Sigmoid colon (tissue), 6 donors: ENCODE measurements at regions not wholly inside any gene's neighbourhood (a gene's known extent, or its start where the extent isn't known, plus 50 kb on each side); places are given as distances from the start of the nearest gene placed in this dataset.
A peak's percentile ranks its signal among the peaks of the same experiment; 100 is the strongest.

Experiments
- DNase-seq: peaks from one replicate; pipeline ENCODE4 v3.0.0-alpha.2; 2019
- H3K27ac ChIP-seq, 4 donors: fragments of 200-600 bp; sonication (generic); one replicate each; pipeline ENCODE4 v1.5.1; 2016 to 2019; ENCODE audit warnings: mild to moderate bottlenecking in 1 of 4
- H3K27me3 ChIP-seq, 3 donors: fragments of 200-600 bp; sonication (generic); one replicate each; pipeline ENCODE4 v1.5.1; 2019; ENCODE audit warnings: mild to moderate bottlenecking in 1 of 3
- H3K36me3 ChIP-seq, 4 donors: fragments of 200-600 bp; sonication (generic); one replicate each; pipeline ENCODE4 v1.5.1; 2016 to 2019
- H3K4me1 ChIP-seq, 4 donors: fragments of 200-600 bp; sonication (generic); one replicate each; pipeline ENCODE4 v1.5.1; 2017 to 2019
- H3K4me3 ChIP-seq, 4 donors: fragments of 200-600 bp; sonication (generic); one replicate each; pipeline ENCODE4 v1.5.1; 2017 to 2019; ENCODE audit warnings: mild to moderate bottlenecking in 2 of 4, moderate library complexity in 1 of 4
- H3K9me3 ChIP-seq, 4 donors: fragments of 200-600 bp in 3 of 4; sonication (generic) in 3 of 4; one replicate each; pipeline versions ENCODE4 v1.5.1 to v1.6.1; 2013 to 2019
- EP300 ChIP-seq, 4 donors: sonication (generic); formaldehyde crosslinking; IDR thresholded peaks; one replicate each; pipeline ENCODE4 v1.6.1; 2017; ENCODE audit warnings: antibody characterized with exemption in 4 of 4
- POLR2A ChIP-seq, 2 donors: fragments of 450-650 bp; IDR thresholded peaks; one replicate each; pipeline ENCODE4 v1.6.1; 2016; ENCODE audit warnings: antibody characterized with exemption in 2 of 2, mild to moderate bottlenecking in 2 of 2, moderate library complexity in 2 of 2
- POLR2AphosphoS5 ChIP-seq, 4 donors: sonication (generic); formaldehyde crosslinking; IDR thresholded peaks; one replicate each; pipeline ENCODE4 v1.6.1; 2017; ENCODE audit warnings: antibody characterized with exemption in 4 of 4
- WGBS, 2 donors: extraction: QIAGEN DNeasy Blood & Tissue Kit; methylation state at CpG; one replicate each; pipeline ENCODE4 v1.1.7; 2013; 5-methylcytosine and 5-hydroxymethylcytosine counted together
- intact Hi-C: fragments of 100-400 bp; cut with DNase I; formaldehyde crosslinking; loops from one replicate; pipeline ENCODE4 v1.15.1; 2023
- TF ChIP-seq, protein P1 (sequence below), 4 experiments: fragments of 450-650 bp in 3 of 4; fragments of 200-600 bp in 1 of 4; IDR thresholded peaks; one replicate each; pipeline ENCODE4 v1.5.1; 2016 to 2019; ENCODE audit warnings: antibody characterized with exemption in 4 of 4, mild to moderate bottlenecking in 3 of 4, moderate library complexity in 2 of 4
- donor health status: healthy with polysubstance abuse.
- donor health status: healthy.

DNA sequence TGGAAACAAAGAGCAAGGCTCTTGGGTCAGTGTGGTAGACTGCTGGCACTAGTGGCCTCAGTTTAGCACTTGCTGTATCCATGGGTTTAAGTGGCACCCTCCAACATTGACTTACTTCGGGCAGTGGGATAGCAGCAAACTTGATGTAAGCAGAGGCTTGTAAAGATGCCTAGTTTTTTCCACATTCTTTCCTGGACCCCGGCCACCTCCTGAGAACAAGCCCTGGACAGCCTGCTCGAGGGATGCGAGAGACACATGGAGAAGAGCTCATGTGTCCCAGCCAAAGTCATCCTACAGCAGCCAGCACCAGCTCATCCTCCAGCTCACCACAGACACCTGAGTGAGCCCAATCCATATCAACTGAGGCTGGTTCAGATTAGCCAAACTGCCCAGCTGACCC lies 142.7 kb upstream of the PCBD1 start:
- Histone ChIP-seq H3K9me3 (no peaks in the 10 kb centered on the region), H3K4me1 (peaks cover 0 to 6% (median 1%) of the 10 kb centered on the region in 4 donors), H3K27ac (no peak overlapping the region), H3K27me3 (no peaks in the 10 kb centered on the region), H3K36me3 (no peaks in the 10 kb centered on the region), H3K4me3 (no peak overlapping the region)
- no peak for TF ChIP-seq POLR2A (IDR thresholded peaks at IDR 0.05)
- TF ChIP-seq, protein P1, sequence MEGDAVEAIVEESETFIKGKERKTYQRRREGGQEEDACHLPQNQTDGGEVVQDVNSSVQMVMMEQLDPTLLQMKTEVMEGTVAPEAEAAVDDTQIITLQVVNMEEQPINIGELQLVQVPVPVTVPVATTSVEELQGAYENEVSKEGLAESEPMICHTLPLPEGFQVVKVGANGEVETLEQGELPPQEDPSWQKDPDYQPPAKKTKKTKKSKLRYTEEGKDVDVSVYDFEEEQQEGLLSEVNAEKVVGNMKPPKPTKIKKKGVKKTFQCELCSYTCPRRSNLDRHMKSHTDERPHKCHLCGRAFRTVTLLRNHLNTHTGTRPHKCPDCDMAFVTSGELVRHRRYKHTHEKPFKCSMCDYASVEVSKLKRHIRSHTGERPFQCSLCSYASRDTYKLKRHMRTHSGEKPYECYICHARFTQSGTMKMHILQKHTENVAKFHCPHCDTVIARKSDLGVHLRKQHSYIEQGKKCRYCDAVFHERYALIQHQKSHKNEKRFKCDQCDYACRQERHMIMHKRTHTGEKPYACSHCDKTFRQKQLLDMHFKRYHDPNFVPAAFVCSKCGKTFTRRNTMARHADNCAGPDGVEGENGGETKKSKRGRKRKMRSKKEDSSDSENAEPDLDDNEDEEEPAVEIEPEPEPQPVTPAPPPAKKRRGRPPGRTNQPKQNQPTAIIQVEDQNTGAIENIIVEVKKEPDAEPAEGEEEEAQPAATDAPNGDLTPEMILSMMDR (IDR thresholded peaks at IDR 0.05), result no peak
- no peak for TF ChIP-seq EP300 (IDR thresholded peaks at IDR 0.05)
- no peak for TF ChIP-seq POLR2AphosphoS5 (IDR thresholded peaks at IDR 0.05)
- 79 to 84% methylated on average over 4 of the region's 4 CpGs for whole genome bisulfite sequencing, 2 donors
- intact Hi-C loops, result no loop called here
- peak; percentile 14 for DNase-seq

DNA sequence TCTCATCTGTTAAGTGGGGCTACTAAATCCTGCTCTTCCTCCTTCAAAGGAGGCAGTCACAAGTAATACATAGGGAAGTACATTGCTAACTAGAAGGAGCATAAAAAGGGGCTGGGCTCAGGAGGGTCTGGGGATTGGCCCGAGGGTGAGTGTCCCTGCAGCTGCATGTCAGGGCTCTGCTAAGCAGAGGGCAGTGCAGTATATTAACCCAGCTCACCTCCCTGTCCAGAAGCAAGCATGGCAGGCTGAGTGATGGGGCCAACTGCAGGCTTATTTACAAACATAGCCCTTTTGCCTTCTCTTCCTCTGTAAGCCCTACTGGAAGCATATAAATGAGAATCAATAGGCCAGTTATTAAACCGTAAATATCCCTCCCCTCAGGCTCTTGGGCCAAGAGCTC lies 143.2 kb upstream of the PCBD1 start:
- H3K27me3 ChIP-seq, result no peaks in the 10 kb centered on the region
- no peaks in the 10 kb centered on the region for H3K36me3 ChIP-seq
- intact Hi-C loops, result no loop called here
- no peak overlapping the region for H3K4me3 ChIP-seq
- no peak overlapping the region for H3K27ac ChIP-seq
- WGBS, 2 donors, result 37 to 55% methylated on average over 2 of the region's 2 CpGs
- no peaks in the 10 kb centered on the region for H3K9me3 ChIP-seq
- no peak for TF ChIP-seq POLR2A (IDR thresholded peaks at IDR 0.05)
- no peak for TF ChIP-seq POLR2AphosphoS5 (IDR thresholded peaks at IDR 0.05)
- TF ChIP-seq, protein P1 (IDR thresholded peaks at IDR 0.05), result no peak
- no peak for TF ChIP-seq EP300 (IDR thresholded peaks at IDR 0.05)
- DNase-seq, result peak; percentile 14
- H3K4me1 ChIP-seq, result peaks cover 0 to 10% (median 3%) of the 10 kb centered on the region in 4 donors

DNA sequence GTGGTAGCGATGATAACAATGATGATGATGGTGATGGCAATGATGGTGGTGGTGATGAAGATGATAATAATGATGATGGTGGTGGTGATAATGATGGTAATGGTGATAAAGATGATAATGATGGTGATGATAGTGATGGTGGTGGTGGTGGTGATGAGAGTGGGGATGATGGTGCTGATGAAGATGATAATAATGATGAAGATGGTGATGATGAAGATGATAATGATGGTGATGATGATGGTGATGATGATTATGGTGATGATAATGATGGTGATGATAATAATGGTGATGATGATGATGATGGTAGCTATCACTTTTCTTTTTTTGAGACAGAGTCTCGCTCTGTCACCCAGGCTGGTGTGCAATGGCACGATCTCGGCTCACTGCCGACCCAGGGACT lies 144.5 kb upstream of the PCBD1 start:
- intact Hi-C loops, result no loop called here
- H3K27ac ChIP-seq, result no peak overlapping the region
- H3K4me3 ChIP-seq, result no peak overlapping the region
- WGBS, 2 donors, result 91 to 94% methylated on average over 5 of the region's 5 CpGs
- H3K27me3 ChIP-seq, result no peaks in the 10 kb centered on the region
- no peak for DNase-seq
- peaks cover 0 to 10% (median 3%) of the 10 kb centered on the region in 4 donors for H3K4me1 ChIP-seq
- H3K9me3 ChIP-seq, result no peaks in the 10 kb centered on the region
- no peaks in the 10 kb centered on the region for H3K36me3 ChIP-seq
- TF ChIP-seq POLR2AphosphoS5 (IDR thresholded peaks at IDR 0.05) (no peak), POLR2A (IDR thresholded peaks at IDR 0.05) (no peak), EP300 (IDR thresholded peaks at IDR 0.05) (no peak)
- TF ChIP-seq, protein P1 (IDR thresholded peaks at IDR 0.05), result no peak

DNA sequence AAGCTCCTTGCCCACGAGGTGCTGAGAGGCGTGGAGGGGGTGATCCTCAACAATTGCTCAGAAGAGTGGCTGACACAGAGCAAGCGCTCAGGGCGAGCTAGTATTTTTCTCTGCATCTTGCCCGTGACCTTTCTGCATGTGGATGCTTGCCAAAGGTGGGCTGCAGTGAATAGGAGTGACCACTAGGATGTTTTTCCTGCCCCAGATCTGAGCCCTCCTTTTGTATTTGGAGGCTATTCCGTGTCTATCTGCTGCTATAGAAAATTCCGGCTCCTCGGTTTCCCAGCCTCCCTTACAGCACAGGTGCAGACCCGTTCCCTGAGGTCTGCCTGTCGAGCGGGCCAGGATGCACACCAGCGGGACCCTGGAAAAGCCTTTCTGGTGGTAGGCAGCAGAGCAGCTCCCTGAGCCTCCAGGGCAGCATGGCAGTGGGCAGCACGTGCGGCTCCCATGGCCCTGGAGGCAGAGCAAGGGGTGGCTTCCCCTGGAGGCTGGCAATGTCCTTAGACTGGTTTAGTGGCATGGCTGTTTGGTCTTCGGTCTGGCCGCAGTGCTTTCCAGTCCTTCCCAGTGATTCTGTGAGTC lies 145.1 kb upstream of the PCBD1 start:
- H3K4me1 ChIP-seq, result peaks cover 0 to 10% (median 3%) of the 10 kb centered on the region in 4 donors
- no peaks in the 10 kb centered on the region for H3K27me3 ChIP-seq
- TF ChIP-seq POLR2AphosphoS5 (IDR thresholded peaks at IDR 0.05) (no peak), EP300 (IDR thresholded peaks at IDR 0.05) (no peak), POLR2A (IDR thresholded peaks at IDR 0.05) (no peak)
- TF ChIP-seq, protein P1 (IDR thresholded peaks at IDR 0.05), result no peak
- H3K27ac ChIP-seq, result no peak overlapping the region
- intact Hi-C loops, result no loop called here
- no peak overlapping the region for H3K4me3 ChIP-seq
- DNase-seq, result peak; percentile 39
- H3K9me3 ChIP-seq, result no peaks in the 10 kb centered on the region
- 80 to 86% methylated on average over 16 of the region's 16 CpGs for WGBS, 2 donors
- no peaks in the 10 kb centered on the region for H3K36me3 ChIP-seq
